ENCODE measurements at regions not wholly inside any gene's neighbourhood (a gene's known extent, or its start where the extent isn't known, plus 50 kb on each side); places are given as distances from the start of the nearest gene placed in this dataset.

DNA sequence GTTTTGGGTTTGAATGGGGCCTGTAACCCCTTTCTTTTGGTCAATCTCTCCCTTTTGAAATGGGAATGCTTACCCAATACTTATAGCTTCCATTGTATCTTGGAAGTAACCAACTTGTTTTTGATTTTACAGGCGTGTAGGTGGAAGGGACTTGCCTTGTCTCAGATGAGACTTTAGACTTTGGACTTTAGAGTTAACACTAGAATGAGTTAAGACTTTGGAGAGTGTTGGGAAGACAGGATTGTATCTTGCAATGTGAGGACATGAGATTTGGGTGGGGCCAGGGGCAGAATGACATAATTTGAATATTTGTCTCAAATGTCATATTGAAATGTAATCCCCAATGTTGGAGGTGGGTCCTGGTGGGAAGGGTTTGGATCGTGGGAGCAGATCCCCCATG lies 1466.9 kb downstream of the LRRC4C start:
- DNase-seq (ENCODE audit: low spot score) = no peak
- no peaks in the 10 kb centered on the region for H3F3A ChIP-seq (ENCODE audit: low read depth)
- Mint-ChIP-seq H3K27ac (no peak overlapping the region), H3K9me3 (peaks cover 3% of the 10 kb centered on the region), H3K4me1 (peaks cover 6% of the 10 kb centered on the region), H3K4me3 (no peak overlapping the region), H3K36me3 (no peaks in the 10 kb centered on the region), H3K27me3 (ENCODE audit: insufficient read depth, low read depth) (no peaks in the 10 kb centered on the region)
- no peaks in the 10 kb centered on the region for H3K27me3 ChIP-seq
- no peak overlapping the region for H3K9ac ChIP-seq
- no peaks in the 10 kb centered on the region for H3K9me3 ChIP-seq (ENCODE audit: low read depth)
- no peak overlapping the region for H3K4me2 ChIP-seq
- no peak overlapping the region for H2AFZ ChIP-seq (replicated peaks)
- H3K36me3 ChIP-seq = no peaks in the 10 kb centered on the region
- no peak overlapping the region for H3K27ac ChIP-seq
- H3K79me2 ChIP-seq (ENCODE audit: low read depth) = no peaks in the 10 kb centered on the region
- H3K4me1 ChIP-seq = no peaks in the 10 kb centered on the region
- TF ChIP-seq, protein P1, sequence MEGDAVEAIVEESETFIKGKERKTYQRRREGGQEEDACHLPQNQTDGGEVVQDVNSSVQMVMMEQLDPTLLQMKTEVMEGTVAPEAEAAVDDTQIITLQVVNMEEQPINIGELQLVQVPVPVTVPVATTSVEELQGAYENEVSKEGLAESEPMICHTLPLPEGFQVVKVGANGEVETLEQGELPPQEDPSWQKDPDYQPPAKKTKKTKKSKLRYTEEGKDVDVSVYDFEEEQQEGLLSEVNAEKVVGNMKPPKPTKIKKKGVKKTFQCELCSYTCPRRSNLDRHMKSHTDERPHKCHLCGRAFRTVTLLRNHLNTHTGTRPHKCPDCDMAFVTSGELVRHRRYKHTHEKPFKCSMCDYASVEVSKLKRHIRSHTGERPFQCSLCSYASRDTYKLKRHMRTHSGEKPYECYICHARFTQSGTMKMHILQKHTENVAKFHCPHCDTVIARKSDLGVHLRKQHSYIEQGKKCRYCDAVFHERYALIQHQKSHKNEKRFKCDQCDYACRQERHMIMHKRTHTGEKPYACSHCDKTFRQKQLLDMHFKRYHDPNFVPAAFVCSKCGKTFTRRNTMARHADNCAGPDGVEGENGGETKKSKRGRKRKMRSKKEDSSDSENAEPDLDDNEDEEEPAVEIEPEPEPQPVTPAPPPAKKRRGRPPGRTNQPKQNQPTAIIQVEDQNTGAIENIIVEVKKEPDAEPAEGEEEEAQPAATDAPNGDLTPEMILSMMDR (IDR thresholded peaks at IDR 0.05) = no peak
- TF ChIP-seq EZH2phosphoT487 (IDR thresholded peaks at IDR 0.05) (no peak), EZH2 (IDR thresholded peaks at IDR 0.05) (no peak)
- no peak overlapping the region for H3K4me3 ChIP-seq
- no peaks in the 10 kb centered on the region for H4K20me1 ChIP-seq (ENCODE audit: low read depth)

DNA sequence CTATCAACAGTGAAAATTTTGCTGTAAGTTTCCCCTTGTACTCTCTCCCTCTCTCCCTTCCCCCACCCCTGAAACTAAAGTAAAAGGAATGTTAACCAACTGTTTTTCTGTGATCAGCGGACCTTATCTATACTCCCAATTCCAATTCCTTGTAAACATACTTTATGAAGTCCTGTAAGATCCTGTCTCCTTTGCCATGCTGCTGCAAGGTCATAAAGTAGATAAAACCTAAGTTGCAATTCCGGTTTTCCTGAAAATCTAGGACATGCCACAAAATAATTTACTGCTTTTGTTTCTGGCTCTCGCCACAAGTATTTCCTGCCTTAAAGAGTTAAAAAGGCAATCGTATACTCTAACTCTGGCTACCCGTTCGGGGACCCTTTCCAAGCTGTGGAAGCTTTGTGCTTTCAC lies 1469.0 kb downstream of the LRRC4C start:
- no peak overlapping the region for H3K9ac ChIP-seq
- no peaks in the 10 kb centered on the region for H3K79me2 ChIP-seq (ENCODE audit: low read depth)
- no peak overlapping the region for H3K27ac ChIP-seq
- no peak overlapping the region for H3K4me3 ChIP-seq
- Mint-ChIP-seq H3K27me3 (ENCODE audit: insufficient read depth, low read depth) (no peaks in the 10 kb centered on the region), H3K36me3 (no peaks in the 10 kb centered on the region), H3K27ac (no peak overlapping the region), H3K4me1 (peaks cover 6% of the 10 kb centered on the region), H3K9me3 (peaks cover 9% of the 10 kb centered on the region), H3K4me3 (no peak overlapping the region)
- no peaks in the 10 kb centered on the region for H4K20me1 ChIP-seq (ENCODE audit: low read depth)
- no peaks in the 10 kb centered on the region for H3K27me3 ChIP-seq
- peak overlapping the region; percentile 54 for H2AFZ ChIP-seq (replicated peaks)
- DNase-seq (ENCODE audit: low spot score) = no peak
- H3K4me2 ChIP-seq = no peak overlapping the region
- no peaks in the 10 kb centered on the region for H3K4me1 ChIP-seq
- no peaks in the 10 kb centered on the region for H3F3A ChIP-seq (ENCODE audit: low read depth)
- no peaks in the 10 kb centered on the region for H3K9me3 ChIP-seq (ENCODE audit: low read depth)
- no peaks in the 10 kb centered on the region for H3K36me3 ChIP-seq
- TF ChIP-seq, protein P1 (IDR thresholded peaks at IDR 0.05) = no peak
- TF ChIP-seq EZH2 (IDR thresholded peaks at IDR 0.05) = no peak
- TF ChIP-seq EZH2phosphoT487 (IDR thresholded peaks at IDR 0.05) = no peak

DNA sequence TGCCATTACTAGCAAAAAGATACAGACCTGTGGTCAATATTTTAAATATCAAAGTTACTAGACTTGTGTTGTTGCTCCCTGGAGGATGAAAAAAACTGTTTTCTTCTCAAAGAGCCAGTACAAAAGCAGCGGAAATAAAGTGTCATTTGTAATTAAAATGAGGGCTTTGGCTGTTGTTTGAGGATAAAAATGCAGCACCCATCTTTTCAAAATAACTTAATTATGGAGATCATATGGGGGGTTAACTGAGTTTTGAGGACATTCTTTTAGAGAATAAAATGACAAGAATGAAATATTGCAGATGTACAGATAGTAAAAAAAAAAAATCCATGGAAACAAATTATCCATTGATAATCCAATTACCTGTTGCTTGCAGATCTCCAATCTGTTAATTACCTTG lies 1484.4 kb downstream of the LRRC4C start:
- Mint-ChIP-seq H3K9me3 (no peaks in the 10 kb centered on the region), H3K27me3 (ENCODE audit: insufficient read depth, low read depth) (no peaks in the 10 kb centered on the region), H3K36me3 (no peaks in the 10 kb centered on the region), H3K4me3 (no peak overlapping the region), H3K27ac (no peak overlapping the region), H3K4me1 (peaks cover 11% of the 10 kb centered on the region)
- Histone ChIP-seq H4K20me1 (ENCODE audit: low read depth) (no peaks in the 10 kb centered on the region), H3K9ac (no peak overlapping the region), H3K36me3 (no peaks in the 10 kb centered on the region), H3K27ac (peak overlapping the region; percentile 13), H3F3A (ENCODE audit: low read depth) (no peaks in the 10 kb centered on the region), H3K4me3 (no peak overlapping the region), H3K79me2 (ENCODE audit: low read depth) (no peaks in the 10 kb centered on the region), H3K9me3 (ENCODE audit: low read depth) (no peaks in the 10 kb centered on the region), H3K4me1 (peaks cover 8% of the 10 kb centered on the region), H3K27me3 (no peaks in the 10 kb centered on the region), H3K4me2 (no peak overlapping the region), H2AFZ (replicated peaks) (peak overlapping the region; percentile 38)
- no peak for TF ChIP-seq EZH2 (IDR thresholded peaks at IDR 0.05)
- TF ChIP-seq EZH2phosphoT487 (IDR thresholded peaks at IDR 0.05) = no peak
- TF ChIP-seq, protein P1 (IDR thresholded peaks at IDR 0.05) = no peak
- no peak for DNase-seq (ENCODE audit: low spot score)

All from neural progenitor cell (in vitro differentiated cells).